Colonic mucosa (tissue), 4 donors: ENCODE measurements at regions not wholly inside any gene's neighbourhood (a gene's known extent, or its start where the extent isn't known, plus 50 kb on each side); places are given as distances from the start of the nearest gene placed in this dataset.

Experiments
- DNase-seq: peaks from one replicate; pipeline ENCODE4 v3.0.0-alpha.2; 2020
- H3K27ac ChIP-seq: fragments of 200-600 bp; one replicate; pipeline ENCODE4 v1.8.0; 2021
- H3K27me3 ChIP-seq: fragments of 200-600 bp; one replicate; pipeline ENCODE4 v1.8.0; 2021
- H3K36me3 ChIP-seq: fragments of 200-600 bp; one replicate; pipeline ENCODE4 v1.8.0; 2021
- H3K4me1 ChIP-seq: fragments of 200-600 bp; one replicate; pipeline ENCODE4 v1.8.0; 2021; ENCODE audit warnings: mild to moderate bottlenecking
- H3K4me3 ChIP-seq: fragments of 200-600 bp; one replicate; pipeline ENCODE4 v1.8.0; 2021
- H3K9ac ChIP-seq, 2 donors: one replicate each; pipeline ENCODE4 v1.7.0; 2013; ENCODE audit warnings: control low read depth in 2 of 2, low read depth in 2 of 2, low read length in 2 of 2
- H3K9me3 ChIP-seq: fragments of 200-600 bp; one replicate; pipeline ENCODE4 v1.8.0; 2021
- intact Hi-C: fragments of 100-400 bp; cut with DNase I; formaldehyde crosslinking; loops from one replicate; pipeline ENCODE4 v1.14.1; 2022
- TF ChIP-seq, protein P1 (sequence below): fragments of 200-600 bp; IDR thresholded peaks from one replicate; pipeline ENCODE4 v1.8.0; 2022; ENCODE audit warnings: antibody characterized with exemption, mild to moderate bottlenecking
- donor health status: healthy.
- donor health status: DM: no; HTN: no; CAD: no.
- donor health status: DM: no; HTN: no; CAD: no.

DNA sequence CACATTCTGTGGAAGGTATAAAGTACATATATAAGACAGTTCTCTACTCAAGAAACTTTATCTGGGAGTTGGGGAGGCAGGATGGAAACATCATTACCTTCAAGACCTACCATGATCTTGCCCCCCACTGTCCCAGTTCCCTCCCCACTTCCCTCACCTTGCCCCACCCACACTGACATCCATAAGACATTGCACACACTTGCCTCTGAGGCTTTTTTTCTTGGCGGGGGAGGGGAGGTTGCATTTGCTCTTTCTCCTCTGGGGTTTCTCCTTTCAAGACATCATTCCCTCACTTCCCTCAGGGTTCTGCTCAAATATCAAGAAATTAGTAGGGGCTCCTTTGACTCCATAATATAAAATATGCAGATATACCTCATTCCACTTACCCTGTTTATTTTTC, 276.0 kb downstream of the ARL4A start:
- no peaks in the 10 kb centered on the region for H3K36me3 ChIP-seq
- DNase-seq = no peak
- intact Hi-C loops = no loop called here
- no peak overlapping the region for H3K9ac ChIP-seq
- no peaks in the 10 kb centered on the region for H3K4me1 ChIP-seq
- no peaks in the 10 kb centered on the region for H3K27me3 ChIP-seq
- H3K9me3 ChIP-seq = no peaks in the 10 kb centered on the region
- TF ChIP-seq, protein P1, sequence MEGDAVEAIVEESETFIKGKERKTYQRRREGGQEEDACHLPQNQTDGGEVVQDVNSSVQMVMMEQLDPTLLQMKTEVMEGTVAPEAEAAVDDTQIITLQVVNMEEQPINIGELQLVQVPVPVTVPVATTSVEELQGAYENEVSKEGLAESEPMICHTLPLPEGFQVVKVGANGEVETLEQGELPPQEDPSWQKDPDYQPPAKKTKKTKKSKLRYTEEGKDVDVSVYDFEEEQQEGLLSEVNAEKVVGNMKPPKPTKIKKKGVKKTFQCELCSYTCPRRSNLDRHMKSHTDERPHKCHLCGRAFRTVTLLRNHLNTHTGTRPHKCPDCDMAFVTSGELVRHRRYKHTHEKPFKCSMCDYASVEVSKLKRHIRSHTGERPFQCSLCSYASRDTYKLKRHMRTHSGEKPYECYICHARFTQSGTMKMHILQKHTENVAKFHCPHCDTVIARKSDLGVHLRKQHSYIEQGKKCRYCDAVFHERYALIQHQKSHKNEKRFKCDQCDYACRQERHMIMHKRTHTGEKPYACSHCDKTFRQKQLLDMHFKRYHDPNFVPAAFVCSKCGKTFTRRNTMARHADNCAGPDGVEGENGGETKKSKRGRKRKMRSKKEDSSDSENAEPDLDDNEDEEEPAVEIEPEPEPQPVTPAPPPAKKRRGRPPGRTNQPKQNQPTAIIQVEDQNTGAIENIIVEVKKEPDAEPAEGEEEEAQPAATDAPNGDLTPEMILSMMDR = no peak
- H3K4me3 ChIP-seq = no peak overlapping the region
- H3K27ac ChIP-seq = no peak overlapping the region

DNA sequence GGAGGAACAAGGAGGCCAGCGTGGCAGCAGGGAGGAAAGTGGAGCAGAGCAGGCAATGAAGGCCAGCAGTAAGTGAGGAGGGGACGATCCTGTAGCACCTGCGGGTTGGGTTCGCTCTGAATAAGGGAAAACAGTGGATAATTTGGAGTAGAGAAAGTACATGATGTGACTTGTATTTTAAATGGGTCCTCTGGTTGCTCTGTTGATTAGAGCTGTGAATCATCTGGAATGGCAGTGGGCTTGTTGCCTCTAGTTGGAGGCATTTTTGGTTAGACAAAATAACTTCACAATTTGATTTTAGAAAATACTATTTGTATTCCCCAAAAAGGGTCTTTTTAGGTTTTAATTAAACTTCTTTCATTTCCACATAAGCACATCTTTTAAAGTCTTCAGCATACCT, 277.4 kb downstream of the ARL4A start:
- no peaks in the 10 kb centered on the region for H3K9me3 ChIP-seq
- H3K9ac ChIP-seq = no peak overlapping the region
- intact Hi-C loops = no loop called here
- H3K36me3 ChIP-seq = no peaks in the 10 kb centered on the region
- no peaks in the 10 kb centered on the region for H3K4me1 ChIP-seq
- no peak overlapping the region for H3K27ac ChIP-seq
- no peaks in the 10 kb centered on the region for H3K27me3 ChIP-seq
- TF ChIP-seq, protein P1 = no peak
- no peak overlapping the region for H3K4me3 ChIP-seq
- DNase-seq = no peak

DNA sequence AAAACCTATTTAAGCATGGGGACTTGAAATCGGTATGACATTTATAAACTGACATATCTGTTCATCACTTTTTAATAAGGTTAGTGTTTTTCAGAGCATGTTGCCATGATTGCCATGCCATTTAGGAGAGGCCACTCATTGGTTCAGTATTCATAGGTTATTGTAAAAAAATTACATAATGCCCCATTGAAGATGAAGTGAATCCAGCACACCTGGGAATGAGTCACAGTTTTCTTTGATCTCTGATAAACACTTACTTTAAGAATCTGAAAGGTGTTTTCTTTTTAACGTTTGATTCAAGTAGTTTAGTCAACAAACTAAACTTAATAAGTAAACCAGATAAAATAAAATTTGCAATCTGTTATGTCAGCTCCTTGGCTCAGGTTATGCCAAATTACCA, 278.3 kb downstream of the ARL4A start:
- no peaks in the 10 kb centered on the region for H3K36me3 ChIP-seq
- TF ChIP-seq, protein P1 = no peak

DNA sequence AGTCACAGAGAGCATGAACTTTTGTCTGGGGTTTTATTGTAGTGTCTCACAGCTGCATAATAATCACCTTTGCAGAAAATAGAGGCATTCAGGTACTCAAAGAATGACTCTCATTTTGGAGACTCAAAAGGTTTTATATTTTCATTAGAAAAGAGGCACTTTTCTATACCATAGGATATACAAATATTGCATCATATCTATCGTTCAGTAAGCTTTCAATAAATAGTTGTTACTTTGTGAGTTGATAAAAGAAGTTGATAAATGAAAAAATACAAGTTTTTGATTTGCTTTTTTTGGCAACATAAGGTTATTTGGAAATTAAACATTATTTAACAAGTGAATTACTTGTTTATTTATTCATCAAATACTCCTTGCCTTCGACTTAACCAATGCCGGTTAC, 279.9 kb downstream of the ARL4A start:
- H3K27ac ChIP-seq = no peak overlapping the region
- TF ChIP-seq, protein P1 = no peak
- intact Hi-C loops = no loop called here
- no peak for DNase-seq
- no peak overlapping the region for H3K9ac ChIP-seq
- no peaks in the 10 kb centered on the region for H3K4me1 ChIP-seq
- H3K9me3 ChIP-seq = no peaks in the 10 kb centered on the region
- H3K36me3 ChIP-seq = no peaks in the 10 kb centered on the region
- H3K27me3 ChIP-seq = no peaks in the 10 kb centered on the region
- no peak overlapping the region for H3K4me3 ChIP-seq

More for the DNA sequence above, 278.3 kb downstream of the ARL4A start:
- no peak overlapping the region for H3K27ac ChIP-seq
- H3K9ac ChIP-seq = no peak overlapping the region
- intact Hi-C loops = no loop called here
- no peak for DNase-seq
- H3K9me3 ChIP-seq = no peaks in the 10 kb centered on the region
- no peaks in the 10 kb centered on the region for H3K27me3 ChIP-seq
- no peak overlapping the region for H3K4me3 ChIP-seq
- H3K4me1 ChIP-seq = no peaks in the 10 kb centered on the region

DNA sequence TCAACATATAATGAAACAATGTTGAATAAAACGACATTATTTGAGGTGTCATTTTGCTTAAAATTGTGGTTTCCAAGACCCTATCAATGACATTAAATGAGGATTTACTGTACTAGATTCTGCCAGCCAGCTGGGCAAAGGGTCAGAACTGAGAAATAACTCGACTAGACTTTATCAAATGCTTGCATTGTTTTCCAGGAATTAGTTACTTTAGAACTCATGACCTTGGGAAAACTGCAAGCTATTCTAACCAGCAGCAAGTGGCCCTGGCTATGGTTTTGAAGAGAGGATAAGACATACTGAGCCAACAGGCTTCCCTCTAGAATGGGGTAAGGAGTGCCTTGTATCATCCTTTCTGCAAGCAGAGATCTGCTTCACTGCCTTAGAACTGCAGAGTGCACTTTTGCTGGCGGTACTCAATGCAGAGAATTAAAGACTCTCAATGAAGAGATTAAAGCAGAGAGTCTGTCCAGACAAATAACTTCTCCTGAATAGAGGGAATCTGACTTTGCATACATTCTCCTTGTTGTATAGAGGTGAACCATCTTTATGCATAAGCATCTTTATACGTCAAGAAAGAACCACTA, 281.5 kb downstream of the ARL4A start:
- no peaks in the 10 kb centered on the region for H3K9me3 ChIP-seq
- no peaks in the 10 kb centered on the region for H3K4me1 ChIP-seq
- intact Hi-C loops = no loop called here
- no peaks in the 10 kb centered on the region for H3K27me3 ChIP-seq
- no peak for DNase-seq
- no peak overlapping the region for H3K4me3 ChIP-seq
- TF ChIP-seq, protein P1 = no peak
- H3K27ac ChIP-seq = no peak overlapping the region
- no peaks in the 10 kb centered on the region for H3K36me3 ChIP-seq
- H3K9ac ChIP-seq = no peak overlapping the region
